ENCODE measurements at regions not wholly inside any gene's neighbourhood (a gene's known extent, or its start where the extent isn't known, plus 50 kb on each side); places are given as distances from the start of the nearest gene placed in this dataset.
A peak's percentile ranks its signal among the peaks of the same experiment; 100 is the strongest.

- DNase-seq = peak; percentile 70
- Mint-ChIP-seq H3K9me3 (no peaks in the 10 kb centered on the region), H3K4me1 (ENCODE audit: low read depth) (peaks cover 38% of the 10 kb centered on the region), H3K36me3 (ENCODE audit: low read depth) (peaks cover 10% of the 10 kb centered on the region; the same call in 1 of the 2 replicates), H3K4me3 (peak overlapping the region; percentile 54), H3K27ac (peak overlapping the region; percentile 88), H3K27me3 (ENCODE audit: insufficient read depth) (no peaks in the 10 kb centered on the region)
- TF ChIP-seq CTCF (IDR thresholded peaks at IDR 0.05) = 0 out of 2 replicates have a peak, but pooled peaks have one; percentile 22
These were observed 113.2 kb downstream of the EDN1 start for GRCh38 chr6:12403201-12403826.

GRCh38 chr6:12403947-12404647, 113.9 kb downstream of the EDN1 start:
- no peak for TF ChIP-seq CTCF (IDR thresholded peaks at IDR 0.05)
- H3K27me3 Mint-ChIP-seq (ENCODE audit: insufficient read depth) = no peaks in the 10 kb centered on the region
- H3K27ac Mint-ChIP-seq = peak overlapping the region; percentile 88
- H3K36me3 Mint-ChIP-seq (ENCODE audit: low read depth) = peaks cover 8% of the 10 kb centered on the region; the same call in 1 of the 2 replicates
- H3K4me1 Mint-ChIP-seq (ENCODE audit: low read depth) = peaks cover 38% of the 10 kb centered on the region
- peak overlapping the region; percentile 54 for H3K4me3 Mint-ChIP-seq
- H3K9me3 Mint-ChIP-seq = no peaks in the 10 kb centered on the region
- no peak for DNase-seq

GRCh38 chr6:12404651-12405050, 114.5 kb downstream of the EDN1 start:
- no peak for DNase-seq
- H3K36me3 Mint-ChIP-seq (ENCODE audit: low read depth) = peaks cover 3% of the 10 kb centered on the region; the same call in 1 of the 2 replicates

GRCh38 chr6:12408752-12409151, 118.6 kb downstream of the EDN1 start:
- Mint-ChIP-seq H3K36me3 (ENCODE audit: low read depth) (no peaks in the 10 kb centered on the region), H3K27me3 (ENCODE audit: insufficient read depth) (no peaks in the 10 kb centered on the region; the same call in 1 of the 2 replicates), H3K4me1 (ENCODE audit: low read depth) (peaks cover 30% of the 10 kb centered on the region), H3K4me3 (no peak overlapping the region), H3K9me3 (no peaks in the 10 kb centered on the region), H3K27ac (no peak overlapping the region)
- DNase-seq = no peak
- no peak for TF ChIP-seq CTCF (IDR thresholded peaks at IDR 0.05)

More at GRCh38 chr6:12404651-12405050, 114.5 kb downstream of the EDN1 start:
- H3K27ac Mint-ChIP-seq = peak overlapping the region; percentile 88
- H3K4me1 Mint-ChIP-seq (ENCODE audit: low read depth) = peaks cover 38% of the 10 kb centered on the region
- no peak for TF ChIP-seq CTCF (IDR thresholded peaks at IDR 0.05)
- H3K27me3 Mint-ChIP-seq (ENCODE audit: insufficient read depth) = no peaks in the 10 kb centered on the region
- H3K9me3 Mint-ChIP-seq = no peaks in the 10 kb centered on the region
- H3K4me3 Mint-ChIP-seq = no peak overlapping the region

- Mint-ChIP-seq H3K27me3 (ENCODE audit: insufficient read depth) (no peaks in the 10 kb centered on the region; the same call in 1 of the 2 replicates), H3K9me3 (no peaks in the 10 kb centered on the region), H3K4me3 (no peak overlapping the region), H3K4me1 (ENCODE audit: low read depth) (peaks cover 26% of the 10 kb centered on the region), H3K36me3 (ENCODE audit: low read depth) (no peaks in the 10 kb centered on the region), H3K27ac (no peak overlapping the region)
- no peak for DNase-seq
- no peak for TF ChIP-seq CTCF (IDR thresholded peaks at IDR 0.05)
These were observed 120.8 kb downstream of the EDN1 start for GRCh38 chr6:12410946-12411345.

Data from HFFc6 (cell line).